Caco-2 (cell line): ENCODE measurements at regions not wholly inside any gene's neighbourhood (a gene's known extent, or its start where the extent isn't known, plus 50 kb on each side); places are given as distances from the start of the nearest gene placed in this dataset.

Experiments used
- BruUV-seq: library from RNA; stranded (reverse); fragments of 400-500 nt; replicated peaks from 2 replicates; lab custom pipeline; 2021; lab: Mats Ljungman, UMichigan
- CTCF ChIA-PET: fragments of 300-600 bp; sonication (Branson Sonifier 250); formaldehyde crosslinking; loops from one replicate; lab custom pipeline; 2022; ENCODE audit warnings: antibody characterized with exemption; lab: Charles Lee
- POLR2A ChIA-PET: fragments of 300-600 bp; sonication (Branson Sonifier 250); formaldehyde crosslinking; loops from one replicate; lab custom pipeline; 2022; ENCODE audit warnings: antibody characterized with exemption; lab: Charles Lee
- DNase-seq, 2 experiments: peaks; one replicate each; pipeline versions ENCODE4 v3.0.0 to v3.0.0-alpha.2; 2020 to 2022
- H3K27me3 ChIP-seq: replicated peaks from 2 replicates; pipeline ENCODE4 v1.6.0; 2011; ENCODE audit warnings: low read length; ENCODE audit not compliant: control insufficient read depth, insufficient read depth
- H3K36me3 ChIP-seq: 2 replicates; pipeline ENCODE4 v1.5.1; 2011; ENCODE audit warnings: low read length; ENCODE audit not compliant: control insufficient read depth, insufficient read depth
- H3K4me1 ChIP-seq: fragments of 250-450 bp; sonication (Bioruptor Pico); 2 replicates; pipeline ENCODE4 v1.5.1; 2020; ENCODE audit warnings: mild to moderate bottlenecking
- H3K4me3 ChIP-seq: 2 replicates; pipeline ENCODE4 v1.5.1; 2011; ENCODE audit warnings: low read depth, mild to moderate bottlenecking, control low read depth, low read length
- H3K9me3 ChIP-seq: fragments of 250-450 bp; sonication (Bioruptor Pico); 2 replicates; pipeline ENCODE4 v1.5.1; 2020; ENCODE audit warnings: mild to moderate bottlenecking, moderate library complexity
- H3K27ac Mint-ChIP-seq: one replicate; pipeline ENCODE4 v1.8.0; 2022; ENCODE audit warnings: mixed read lengths; ENCODE audit not compliant: unreplicated experiment
- H3K27me3 Mint-ChIP-seq: one replicate; pipeline ENCODE4 v1.8.0; 2022; ENCODE audit warnings: mixed read lengths; ENCODE audit not compliant: insufficient read depth, unreplicated experiment
- H3K36me3 Mint-ChIP-seq: one replicate; pipeline ENCODE4 v1.8.0; 2022; ENCODE audit warnings: mild to moderate bottlenecking, mixed read lengths; ENCODE audit not compliant: insufficient read depth, unreplicated experiment
- H3K4me1 Mint-ChIP-seq: one replicate; pipeline ENCODE4 v1.8.0; 2022; ENCODE audit warnings: low read depth, mixed read lengths; ENCODE audit not compliant: unreplicated experiment
- H3K4me3 Mint-ChIP-seq: one replicate; pipeline ENCODE4 v1.8.0; 2022; ENCODE audit warnings: mild to moderate bottlenecking, moderate library complexity, mixed read lengths; ENCODE audit not compliant: unreplicated experiment
- H3K9me3 Mint-ChIP-seq: one replicate; pipeline ENCODE4 v1.8.0; 2022; ENCODE audit warnings: mixed read lengths; ENCODE audit not compliant: unreplicated experiment
- intact Hi-C: fragments of 100-400 bp; cut with micrococcal nuclease; formaldehyde crosslinking; loops from one replicate; pipeline ENCODE4 v1.10.0; 2022; ENCODE audit not compliant: unreplicated experiment
- TF ChIP-seq, protein P1 (sequence below), 2 experiments: fragments of 200-600 bp in 1 of 2; IDR thresholded peaks; 1 replicate in 1 of 2; 2 replicates in 1 of 2; pipeline versions ENCODE4 v1.5.1 to v1.8.0; 2011 to 2022; ENCODE audit warnings: antibody characterized with exemption in 1 of 2, control low read depth in 1 of 2, inconsistent platforms in 1 of 2, low read depth in 1 of 2, low read length in 1 of 2, mild to moderate bottlenecking in 1 of 2, moderate library complexity in 1 of 2; ENCODE audit not compliant: insufficient read depth in 1 of 2, severe bottlenecking in 1 of 2, unreplicated experiment in 1 of 2

DNA sequence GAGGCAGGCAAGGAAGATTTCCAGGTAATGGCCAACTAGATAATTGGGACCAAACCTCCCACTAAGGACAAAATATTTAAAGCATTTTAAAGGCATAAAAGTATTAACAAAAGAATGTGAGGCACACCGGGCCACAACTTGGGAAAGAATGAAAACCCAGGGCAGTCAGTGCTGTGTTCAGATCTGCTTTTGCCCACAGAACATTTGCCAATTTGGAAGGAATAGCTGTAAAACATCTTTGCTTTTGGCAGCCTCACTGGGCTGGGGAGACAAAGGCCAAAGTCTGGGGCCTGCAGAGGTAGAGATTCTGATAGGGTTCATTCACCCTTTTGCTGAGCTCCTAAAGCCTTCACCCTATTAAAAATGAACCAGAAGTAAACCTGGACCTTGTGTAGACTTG lies 82.3 kb downstream of the SYNE3 start:
- DNase-seq, result no peak
- ChIA-PET POLR2A (interaction anchor here (1.4 kb wide), 1 partner anchor 34 kb away, joined by 3 read pairs; no protein-coding TSS in a partner anchor), CTCF (interaction anchor here (0.6 to 1.5 kb wide), 3 partner anchors 8 to 31 kb away, joined by 3 to 8 read pairs (median 3); no protein-coding TSS in a partner anchor)
- intact Hi-C loops, result no loop called here
- no peaks in the 10 kb centered on the region for H3K9me3 Mint-ChIP-seq
- Histone ChIP-seq H3K4me3 (no peak overlapping the region), H3K27me3 (no peaks in the 10 kb centered on the region), H3K4me1 (no peaks in the 10 kb centered on the region), H3K9me3 (no peaks in the 10 kb centered on the region), H3K36me3 (peaks cover 2% of the 10 kb centered on the region; the same call in 1 of the 2 replicates)
- no peak overlapping the region for H3K4me3 Mint-ChIP-seq
- TF ChIP-seq, protein P1, sequence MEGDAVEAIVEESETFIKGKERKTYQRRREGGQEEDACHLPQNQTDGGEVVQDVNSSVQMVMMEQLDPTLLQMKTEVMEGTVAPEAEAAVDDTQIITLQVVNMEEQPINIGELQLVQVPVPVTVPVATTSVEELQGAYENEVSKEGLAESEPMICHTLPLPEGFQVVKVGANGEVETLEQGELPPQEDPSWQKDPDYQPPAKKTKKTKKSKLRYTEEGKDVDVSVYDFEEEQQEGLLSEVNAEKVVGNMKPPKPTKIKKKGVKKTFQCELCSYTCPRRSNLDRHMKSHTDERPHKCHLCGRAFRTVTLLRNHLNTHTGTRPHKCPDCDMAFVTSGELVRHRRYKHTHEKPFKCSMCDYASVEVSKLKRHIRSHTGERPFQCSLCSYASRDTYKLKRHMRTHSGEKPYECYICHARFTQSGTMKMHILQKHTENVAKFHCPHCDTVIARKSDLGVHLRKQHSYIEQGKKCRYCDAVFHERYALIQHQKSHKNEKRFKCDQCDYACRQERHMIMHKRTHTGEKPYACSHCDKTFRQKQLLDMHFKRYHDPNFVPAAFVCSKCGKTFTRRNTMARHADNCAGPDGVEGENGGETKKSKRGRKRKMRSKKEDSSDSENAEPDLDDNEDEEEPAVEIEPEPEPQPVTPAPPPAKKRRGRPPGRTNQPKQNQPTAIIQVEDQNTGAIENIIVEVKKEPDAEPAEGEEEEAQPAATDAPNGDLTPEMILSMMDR (IDR thresholded peaks at IDR 0.05; ENCODE audit: insufficient read depth in 1 of 2, low read depth in 1 of 2, low read length in 1 of 2, severe bottlenecking in 1 of 2, unreplicated experiment in 1 of 2), result no peak
- no peak overlapping the region for H3K27ac Mint-ChIP-seq
- no peaks in the 10 kb centered on the region for H3K4me1 Mint-ChIP-seq
- no TSS peak for BruUV-seq
- peaks cover 6% of the 10 kb centered on the region for H3K36me3 Mint-ChIP-seq
- H3K27me3 Mint-ChIP-seq, result no peaks in the 10 kb centered on the region

DNA sequence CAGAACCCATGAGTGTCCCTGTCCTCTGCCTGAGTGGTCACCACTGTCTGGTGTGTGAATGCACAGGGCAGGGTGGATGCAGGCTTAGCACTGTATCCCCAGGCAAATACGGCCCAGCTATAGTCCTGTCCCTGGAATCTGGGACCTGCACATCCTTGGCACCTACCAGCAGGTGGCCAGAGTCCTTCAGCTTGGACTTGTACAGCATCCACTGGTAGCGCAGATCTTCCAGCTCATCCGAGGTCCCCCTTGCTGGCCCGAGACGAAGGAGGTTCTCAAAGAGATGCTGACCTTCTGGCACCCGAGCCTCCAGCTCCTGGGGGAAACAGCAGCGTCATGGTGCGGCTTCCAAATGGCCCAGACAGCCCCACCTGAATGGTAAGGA lies 83.4 kb downstream of the SYNE3 start:
- no peaks in the 10 kb centered on the region for H3K9me3 ChIP-seq
- no peak for DNase-seq
- H3K27me3 ChIP-seq, result no peaks in the 10 kb centered on the region
- Mint-ChIP-seq H3K27ac (no peak overlapping the region), H3K9me3 (no peaks in the 10 kb centered on the region), H3K27me3 (no peaks in the 10 kb centered on the region), H3K4me3 (no peak overlapping the region), H3K4me1 (no peaks in the 10 kb centered on the region), H3K36me3 (peaks cover 6% of the 10 kb centered on the region)
- peaks cover 2% of the 10 kb centered on the region; the same call in 1 of the 2 replicates for H3K36me3 ChIP-seq
- ChIA-PET POLR2A (no interaction called here), CTCF (interaction anchor here (0.6 to 1.5 kb wide), 3 partner anchors 8 to 163 kb away, joined by 3 to 8 read pairs (median 5); no protein-coding TSS in a partner anchor)
- no peak overlapping the region for H3K4me3 ChIP-seq
- TF ChIP-seq, protein P1 (IDR thresholded peaks at IDR 0.05; ENCODE audit: insufficient read depth in 1 of 2, low read depth in 1 of 2, low read length in 1 of 2, severe bottlenecking in 1 of 2, unreplicated experiment in 1 of 2), result no peak
- no peaks in the 10 kb centered on the region for H3K4me1 ChIP-seq
- no TSS peak for BruUV-seq
- intact Hi-C loops, result no loop called here

DNA sequence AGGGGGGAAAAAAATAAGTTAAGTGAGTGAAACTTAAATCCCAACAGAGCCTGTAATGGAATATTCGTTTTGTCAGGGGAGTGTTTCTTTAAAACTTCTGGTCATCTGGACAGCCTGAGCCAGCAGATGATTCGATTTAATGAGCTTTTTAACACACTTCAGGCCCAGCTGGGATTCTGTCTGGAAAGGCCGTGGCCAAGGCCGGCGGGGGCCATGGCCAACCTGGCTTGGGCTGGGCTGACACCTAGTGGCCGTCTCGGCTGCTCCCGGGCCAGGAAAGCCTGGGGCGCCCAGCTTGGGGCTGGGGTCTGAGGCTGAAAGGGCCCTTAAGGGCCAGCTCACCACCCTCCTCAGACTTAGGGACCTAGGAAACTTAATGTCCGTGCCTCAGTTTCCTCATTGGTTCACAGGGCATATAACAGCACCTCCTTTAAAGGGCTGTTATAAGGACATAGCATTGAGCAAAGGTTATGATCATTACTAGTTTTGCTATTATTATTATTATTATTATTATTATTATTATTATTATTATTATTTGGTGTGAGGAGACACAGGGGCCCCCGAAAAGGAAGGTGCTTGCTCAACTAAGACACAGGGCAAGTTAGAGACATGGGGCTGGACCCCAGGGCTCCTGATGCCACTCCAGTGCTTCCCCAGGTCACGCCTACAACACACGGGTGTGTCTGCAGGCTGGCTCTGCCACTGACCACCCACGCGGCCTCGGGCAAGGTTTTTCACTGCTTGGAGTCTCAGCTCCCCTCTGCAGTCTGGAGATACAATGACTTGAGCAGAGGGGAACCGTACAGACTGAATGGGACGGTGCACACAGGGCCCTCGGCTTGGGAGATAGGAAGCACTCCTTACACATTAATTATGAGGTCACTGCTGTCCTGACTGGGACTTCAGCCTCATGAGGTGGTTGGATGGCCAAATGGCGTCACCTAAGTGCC lies 84.0 kb downstream of the SYNE3 start:
- BruUV-seq, result no TSS peak
- no peaks in the 10 kb centered on the region for H3K9me3 Mint-ChIP-seq
- Histone ChIP-seq H3K4me1 (no peaks in the 10 kb centered on the region), H3K4me3 (no peak overlapping the region), H3K9me3 (no peaks in the 10 kb centered on the region), H3K27me3 (no peaks in the 10 kb centered on the region), H3K36me3 (0 out of 2 replicates have a peak, but pooled peaks cover 2% of the 10 kb centered on the region)
- ChIA-PET CTCF (interaction anchor here (0.5 to 1.5 kb wide), 6 partner anchors 8 to 385 kb away, joined by 3 to 8 read pairs (median 4); no protein-coding TSS in a partner anchor), POLR2A (no interaction called here)
- no peaks in the 10 kb centered on the region for H3K27me3 Mint-ChIP-seq
- H3K4me3 Mint-ChIP-seq, result no peak overlapping the region
- peak in 1 of 2 experiments; percentile 63 for DNase-seq
- H3K27ac Mint-ChIP-seq, result no peak overlapping the region
- TF ChIP-seq, protein P1 (IDR thresholded peaks at IDR 0.05; ENCODE audit: insufficient read depth in 1 of 2, low read depth in 1 of 2, low read length in 1 of 2, severe bottlenecking in 1 of 2, unreplicated experiment in 1 of 2), result peak; percentile 61 to 87
- H3K36me3 Mint-ChIP-seq, result peaks cover 6% of the 10 kb centered on the region
- H3K4me1 Mint-ChIP-seq, result peaks cover 3% of the 10 kb centered on the region
- intact Hi-C loops, result no loop called here
